Naive thymus-derived CD4-positive, alpha-beta T cell (primary cell): ENCODE measurements at regions not wholly inside any gene's neighbourhood (a gene's known extent, or its start where the extent isn't known, plus 50 kb on each side); places are given as distances from the start of the nearest gene placed in this dataset.
"Not testable (repeated sequence)": the region's sequence is repeated elsewhere in the genome, so short reads cannot be mapped to it uniquely, and the experiment has no call there.

Source experiments
- ATAC-seq: fragments of 150-1000 bp; cut with Tn5 transposase; 2 replicates; pipeline ENCODE4 v1.10.0; 2021; ENCODE audit warnings: mild to moderate bottlenecking, moderate library complexity
- CTCF ChIA-PET: fragments of 350-600 bp; sonication (Branson Sonifier 250); formaldehyde crosslinking; loops from one replicate; lab custom pipeline; 2021; ENCODE audit warnings: antibody characterized with exemption; lab: Charles Lee
- POLR2A ChIA-PET: fragments of 350-600 bp; sonication (Branson Sonifier 250); formaldehyde crosslinking; loops from one replicate; lab custom pipeline; 2021; ENCODE audit warnings: antibody characterized with exemption, inconsistent platforms; lab: Charles Lee
- DNase-seq, 9 donors: peaks; one replicate each; pipeline versions ENCODE4 v3.0.0 to v3.0.0-alpha.2; 2020 to 2022; ENCODE audit warnings: mixed read lengths in 1 of 9
- H3K27ac ChIP-seq: one replicate; pipeline ENCODE4 v1.7.0; 2013; ENCODE audit warnings: mild to moderate bottlenecking, low read depth, low read length, moderate library complexity
- H3K27me3 ChIP-seq, 2 donors: one replicate each; pipeline ENCODE4 v1.7.0; 2013; ENCODE audit warnings: low read length in 2 of 2, mild to moderate bottlenecking in 2 of 2, moderate library complexity in 2 of 2; ENCODE audit not compliant: control insufficient read depth in 2 of 2, insufficient read depth in 2 of 2
- H3K36me3 ChIP-seq, 3 experiments: 1 replicate in 2 of 3; 2 replicates in 1 of 3; pipeline ENCODE4 v1.7.0; 2013; ENCODE audit warnings: low read length in 3 of 3, mild to moderate bottlenecking in 3 of 3, moderate library complexity in 1 of 3; ENCODE audit not compliant: insufficient read depth in 3 of 3, control insufficient read depth in 2 of 3
- H3K4me1 ChIP-seq, 2 donors: one replicate each; pipeline ENCODE4 v1.7.0; 2013; ENCODE audit warnings: low read length in 2 of 2, mild to moderate bottlenecking in 2 of 2, moderate library complexity in 1 of 2; ENCODE audit not compliant: control insufficient read depth in 2 of 2, insufficient read depth in 2 of 2
- H3K4me3 ChIP-seq: 2 replicates; pipeline ENCODE4 v1.7.0; 2013; ENCODE audit warnings: mild to moderate bottlenecking, low read length
- H3K9me3 ChIP-seq, 3 experiments: 1 replicate in 2 of 3; 2 replicates in 1 of 3; pipeline ENCODE4 v1.7.0; 2013; ENCODE audit warnings: low read length in 3 of 3; ENCODE audit not compliant: control insufficient read depth in 2 of 3
- H3K27ac Mint-ChIP-seq, 9 donors: one replicate each; pipeline ENCODE4 v1.8.0; 2020 to 2022; ENCODE audit warnings: mixed read lengths in 9 of 9, mild to moderate bottlenecking in 8 of 9, moderate library complexity in 5 of 9, inconsistent platforms in 2 of 9
- H3K27me3 Mint-ChIP-seq, 5 donors: one replicate each; pipeline ENCODE4 v1.8.0; 2021 to 2022; ENCODE audit warnings: mixed read lengths in 5 of 5, mild to moderate bottlenecking in 1 of 5
- H3K36me3 Mint-ChIP-seq, 5 donors: one replicate each; pipeline ENCODE4 v1.8.0; 2020 to 2022; ENCODE audit warnings: mixed read lengths in 5 of 5, mild to moderate bottlenecking in 3 of 5, inconsistent platforms in 1 of 5
- H3K4me1 Mint-ChIP-seq, 7 donors: one replicate each; pipeline ENCODE4 v1.8.0; 2020 to 2022; ENCODE audit warnings: mixed read lengths in 7 of 7, mild to moderate bottlenecking in 3 of 7, inconsistent platforms in 1 of 7
- H3K4me3 Mint-ChIP-seq, 10 donors: one replicate each; pipeline ENCODE4 v1.8.0; 2020 to 2022; ENCODE audit warnings: mild to moderate bottlenecking in 10 of 10, mixed read lengths in 10 of 10, moderate library complexity in 6 of 10, inconsistent platforms in 2 of 10
- H3K9me3 Mint-ChIP-seq, 11 donors: one replicate each; pipeline ENCODE4 v1.8.0; 2020 to 2022; ENCODE audit warnings: mixed read lengths in 11 of 11, mild to moderate bottlenecking in 4 of 11, inconsistent platforms in 1 of 11, moderate library complexity in 1 of 11
- intact Hi-C, 2 donors: fragments of 100-400 bp; cut with micrococcal nuclease; formaldehyde crosslinking; loops; one replicate each; pipeline ENCODE4 v1.15.1; 2023

GRCh38 chr10:55989188-55989587 lies 371.9 kb downstream of the ZWINT start:
- H3K27me3 ChIP-seq, result no peaks in the 10 kb centered on the region
- H3K36me3 Mint-ChIP-seq, result no peaks in the 10 kb centered on the region
- no peak overlapping the region for H3K27ac Mint-ChIP-seq
- ChIA-PET CTCF (no interaction called here), POLR2A (no interaction called here)
- peaks cover 0 to 10% (median 0%) of the 10 kb centered on the region in 11 donors for H3K9me3 Mint-ChIP-seq
- no peaks in the 10 kb centered on the region for H3K4me1 Mint-ChIP-seq
- no peaks in the 10 kb centered on the region for H3K9me3 ChIP-seq
- H3K27me3 Mint-ChIP-seq, result no peaks in the 10 kb centered on the region
- H3K4me3 ChIP-seq, result no peak overlapping the region
- no peak for ATAC-seq
- intact Hi-C loops, result no loop called here
- DNase-seq, result no peak
- no peak overlapping the region for H3K4me3 Mint-ChIP-seq
- H3K27ac ChIP-seq, result no peak overlapping the region
- H3K4me1 ChIP-seq, result no peaks in the 10 kb centered on the region
- no peaks in the 10 kb centered on the region for H3K36me3 ChIP-seq

DNA sequence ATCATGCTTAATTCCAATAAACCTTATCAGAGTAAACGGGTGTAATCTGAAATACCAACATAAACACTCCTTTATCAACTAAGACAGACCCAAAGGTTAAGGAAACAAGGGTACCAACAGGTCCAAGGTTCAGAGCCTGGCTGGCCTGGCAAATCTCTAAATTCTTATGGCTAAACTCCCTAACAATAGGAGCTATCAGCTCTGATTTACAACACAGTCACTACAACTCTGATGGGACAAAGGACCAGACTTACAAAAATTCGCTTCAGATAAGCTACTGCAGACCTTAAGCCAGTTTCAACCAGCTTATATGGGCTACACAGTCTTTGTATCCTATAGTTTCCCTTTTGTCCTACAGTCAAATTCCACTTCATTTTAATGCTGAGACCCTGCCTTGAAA lies 381.9 kb downstream of the ZWINT start:
- no peaks in the 10 kb centered on the region for H3K4me1 ChIP-seq
- peaks cover 0 to 4% (median 0%) of the 10 kb centered on the region in 11 donors for H3K9me3 Mint-ChIP-seq
- H3K27me3 Mint-ChIP-seq, result no peaks in the 10 kb centered on the region
- DNase-seq (no peak), ATAC-seq (no peak)
- ChIA-PET CTCF (no interaction called here), POLR2A (no interaction called here)
- H3K27ac ChIP-seq, result no peak overlapping the region
- H3K27ac Mint-ChIP-seq, result no peak overlapping the region
- intact Hi-C loops, result no loop called here
- no peaks in the 10 kb centered on the region for H3K9me3 ChIP-seq
- no peaks in the 10 kb centered on the region for H3K27me3 ChIP-seq
- H3K4me3 ChIP-seq, result no peak overlapping the region
- H3K36me3 Mint-ChIP-seq, result no peaks in the 10 kb centered on the region
- H3K36me3 ChIP-seq, result no peaks in the 10 kb centered on the region
- no peaks in the 10 kb centered on the region for H3K4me1 Mint-ChIP-seq
- H3K4me3 Mint-ChIP-seq, result no peak overlapping the region

DNA sequence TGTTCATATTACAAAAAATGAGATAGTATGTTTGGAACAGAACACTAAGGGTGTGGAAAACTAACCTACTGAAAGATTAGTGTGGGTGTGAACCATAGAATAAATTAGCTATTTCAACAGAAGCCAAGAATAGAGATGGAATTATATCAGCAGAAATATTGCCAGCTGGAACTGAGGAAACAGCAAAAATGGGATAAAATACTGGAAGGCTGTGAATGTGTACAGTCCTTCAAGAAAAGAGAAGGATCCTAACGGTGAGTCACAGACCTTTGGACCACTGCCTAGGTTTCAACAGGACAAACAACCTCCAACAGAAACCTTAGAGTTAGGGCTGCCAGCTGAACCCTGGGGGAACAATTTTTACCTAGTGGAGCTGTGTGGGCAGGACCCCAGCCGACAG lies 395.0 kb downstream of the ZWINT start:
- no peaks in the 10 kb centered on the region for H3K4me1 Mint-ChIP-seq
- ATAC-seq, result no peak
- H3K27ac ChIP-seq, result no peak overlapping the region
- no peaks in the 10 kb centered on the region for H3K36me3 ChIP-seq
- no peak for DNase-seq
- H3K27me3 ChIP-seq, result no peaks in the 10 kb centered on the region
- H3K27ac Mint-ChIP-seq, result no peak overlapping the region
- no peaks in the 10 kb centered on the region for H3K36me3 Mint-ChIP-seq
- no peak overlapping the region for H3K4me3 Mint-ChIP-seq
- intact Hi-C loops, result no loop called here
- H3K9me3 Mint-ChIP-seq, result peaks cover 0 to 21% (median 8%) of the 10 kb centered on the region in 11 donors
- no peaks in the 10 kb centered on the region for H3K27me3 Mint-ChIP-seq
- ChIA-PET CTCF (no interaction called here), POLR2A (no interaction called here)
- no peaks in the 10 kb centered on the region for H3K9me3 ChIP-seq
- H3K4me3 ChIP-seq, result no peak overlapping the region
- H3K4me1 ChIP-seq, result no peaks in the 10 kb centered on the region

GRCh38 chr10:55943403-55943802 lies 417.7 kb downstream of the ZWINT start:
- Histone ChIP-seq H3K27me3 (no peaks in the 10 kb centered on the region), H3K4me3 (no peak overlapping the region), H3K4me1 (no peaks in the 10 kb centered on the region), H3K36me3 (no peaks in the 10 kb centered on the region), H3K27ac (no peak overlapping the region), H3K9me3 (no peaks in the 10 kb centered on the region)
- no peaks in the 10 kb centered on the region for H3K27me3 Mint-ChIP-seq
- H3K4me1 Mint-ChIP-seq, result no peaks in the 10 kb centered on the region
- H3K4me3 Mint-ChIP-seq, result no peak overlapping the region
- no peak for DNase-seq
- H3K9me3 Mint-ChIP-seq, result peaks cover 0 to 10% (median 0%) of the 10 kb centered on the region in 11 donors
- ChIA-PET POLR2A (no interaction called here), CTCF (no interaction called here)
- no peak for ATAC-seq
- H3K36me3 Mint-ChIP-seq, result no peaks in the 10 kb centered on the region
- intact Hi-C loops, result no loop called here
- H3K27ac Mint-ChIP-seq, result no peak overlapping the region

GRCh38 chr10:55929291-55929690 lies 431.8 kb downstream of the ZWINT start:
- no peaks in the 10 kb centered on the region for H3K36me3 Mint-ChIP-seq
- Histone ChIP-seq H3K27me3 (no peaks in the 10 kb centered on the region), H3K4me1 (no peaks in the 10 kb centered on the region), H3K36me3 (no peaks in the 10 kb centered on the region), H3K27ac (no peak overlapping the region), H3K4me3 (no peak overlapping the region), H3K9me3 (no peaks in the 10 kb centered on the region)
- POLR2A ChIA-PET, result no interaction called here
- intact Hi-C loops, result no loop called here
- ATAC-seq (no peak), DNase-seq (no peak)
- no peaks in the 10 kb centered on the region for H3K4me1 Mint-ChIP-seq
- CTCF ChIA-PET, result no interaction called here
- peaks cover 0 to 10% (median 0%) of the 10 kb centered on the region in 11 donors for H3K9me3 Mint-ChIP-seq
- H3K4me3 Mint-ChIP-seq, result no peak overlapping the region
- H3K27me3 Mint-ChIP-seq, result no peaks in the 10 kb centered on the region
- no peak overlapping the region for H3K27ac Mint-ChIP-seq

- H3K27me3 ChIP-seq, H3K9me3 ChIP-seq, H3K4me3 ChIP-seq, intact Hi-C loops, H3K36me3 ChIP-seq, H3K4me1 ChIP-seq, H3K27me3 Mint-ChIP-seq, H3K27ac Mint-ChIP-seq, ATAC-seq, H3K36me3 Mint-ChIP-seq, H3K27ac ChIP-seq, H3K4me1 Mint-ChIP-seq, CTCF ChIA-PET, POLR2A ChIA-PET, DNase-seq: not testable (repeated sequence)
- H3K4me3 Mint-ChIP-seq, result peak overlapping the region in 1 of 10 donors; percentile 45
- H3K9me3 Mint-ChIP-seq, result peaks cover 3 to 31% (median 6%) of the 10 kb centered on the region in 11 donors
These were observed 461.4 kb downstream of the ZWINT start for GRCh38 chr10:55899472-55900147.

DNA sequence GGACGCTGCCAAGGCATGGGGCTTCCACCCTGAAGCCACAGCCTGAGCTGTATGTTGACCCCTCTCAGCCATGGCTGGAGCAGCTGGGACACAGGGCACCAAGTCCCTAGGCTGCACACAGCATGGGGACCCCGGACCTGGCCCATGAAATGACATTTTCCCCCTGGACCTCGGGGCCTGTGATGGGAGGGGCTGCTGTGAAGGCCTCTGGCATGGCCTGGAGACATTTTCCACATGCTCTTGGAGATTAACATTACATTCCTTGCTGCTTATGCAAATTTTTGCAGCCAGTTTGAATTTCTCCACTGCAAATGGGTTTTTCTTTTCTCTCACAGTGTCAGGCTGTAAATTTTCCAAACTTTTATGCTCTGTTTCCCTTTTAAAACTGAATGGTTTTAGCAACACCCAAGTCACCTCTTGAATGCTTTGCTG lies 463.6 kb downstream of the ZWINT start:
- CTCF ChIA-PET, result no interaction called here
- no peaks in the 10 kb centered on the region for H3K36me3 ChIP-seq
- intact Hi-C loops, result no loop called here
- no peak overlapping the region for H3K27ac Mint-ChIP-seq
- no peaks in the 10 kb centered on the region for H3K4me1 Mint-ChIP-seq
- no peaks in the 10 kb centered on the region for H3K4me1 ChIP-seq
- H3K36me3 Mint-ChIP-seq, result no peaks in the 10 kb centered on the region
- no peak overlapping the region for H3K4me3 ChIP-seq
- no peaks in the 10 kb centered on the region for H3K27me3 ChIP-seq
- DNase-seq (no peak), ATAC-seq (no peak)
- no peak overlapping the region for H3K4me3 Mint-ChIP-seq
- H3K27ac ChIP-seq, result no peak overlapping the region
- POLR2A ChIA-PET, result no interaction called here
- no peaks in the 10 kb centered on the region for H3K27me3 Mint-ChIP-seq
- H3K9me3 ChIP-seq, result no peaks in the 10 kb centered on the region
- H3K9me3 Mint-ChIP-seq, result peaks cover 2 to 25% (median 6%) of the 10 kb centered on the region in 11 donors
